ENCODE measurements at regions not wholly inside any gene's neighbourhood (a gene's known extent, or its start where the extent isn't known, plus 50 kb on each side); places are given as distances from the start of the nearest gene placed in this dataset.
A peak's percentile ranks its signal among the peaks of the same experiment; 100 is the strongest.
"Not testable (repeated sequence)": the region's sequence is repeated elsewhere in the genome, so short reads cannot be mapped to it uniquely, and the experiment has no call there.

DNA sequence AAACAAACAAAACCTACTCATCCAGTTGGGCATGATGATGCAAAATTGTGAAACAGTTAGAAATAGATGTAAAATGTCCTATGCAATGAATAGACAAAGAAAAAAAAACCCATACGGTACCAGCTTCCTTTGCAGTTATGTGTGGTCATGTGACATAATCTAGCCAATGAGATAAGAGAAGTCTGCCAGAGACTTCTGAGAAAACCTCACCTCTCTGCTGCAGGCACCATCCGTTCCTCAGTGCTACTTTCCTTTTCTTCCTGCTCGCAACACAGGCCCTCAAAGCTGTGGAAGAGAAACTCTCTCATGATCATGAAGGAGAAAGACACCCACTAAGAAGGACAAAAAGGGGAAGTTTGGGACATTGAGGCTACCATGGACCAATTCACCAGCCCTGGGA lies 76.8 kb upstream of the CARD11 start:
- H3K27me3 ChIP-seq = no peaks in the 10 kb centered on the region
- no peaks in the 10 kb centered on the region for H3K36me3 ChIP-seq
- DNase-seq = no peak
- no peaks in the 10 kb centered on the region for H3K9me3 ChIP-seq
- H3K4me3 ChIP-seq = no peak overlapping the region

DNA sequence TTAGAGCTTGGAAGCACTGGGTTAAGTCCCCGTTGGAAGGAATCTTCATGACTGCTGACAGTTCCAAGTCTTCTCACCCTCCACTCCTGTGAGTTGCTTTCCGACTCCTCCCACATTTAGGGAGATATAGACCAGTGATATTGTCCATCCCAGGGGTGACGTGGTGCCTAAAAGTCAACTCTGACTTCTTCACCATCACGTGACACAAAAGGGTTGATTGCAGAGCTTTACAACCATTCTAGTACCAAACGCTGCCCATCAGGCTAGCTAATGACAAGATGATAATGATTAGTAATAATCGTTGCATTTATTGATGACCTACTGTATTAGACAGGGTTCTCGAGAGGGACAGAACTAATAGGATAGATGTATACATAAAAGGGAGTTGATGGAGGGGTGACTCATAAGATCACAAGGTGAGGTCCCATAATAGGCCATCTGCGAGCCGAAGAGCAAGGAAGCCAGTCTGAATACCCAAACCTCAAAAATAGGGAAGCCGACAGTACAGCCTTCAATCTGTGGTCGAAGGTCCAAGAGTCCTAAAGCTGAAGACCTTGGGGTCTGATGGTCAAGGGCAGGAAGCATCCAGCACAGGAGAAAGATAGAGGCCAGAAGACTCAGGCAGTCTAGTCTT lies 85.3 kb upstream of the CARD11 start:
- H3K9me3 ChIP-seq = no peaks in the 10 kb centered on the region
- H3K27me3 ChIP-seq = no peaks in the 10 kb centered on the region
- DNase-seq = no peak
- no peak overlapping the region for H3K4me3 ChIP-seq
- H3K36me3 ChIP-seq = no peaks in the 10 kb centered on the region

DNA sequence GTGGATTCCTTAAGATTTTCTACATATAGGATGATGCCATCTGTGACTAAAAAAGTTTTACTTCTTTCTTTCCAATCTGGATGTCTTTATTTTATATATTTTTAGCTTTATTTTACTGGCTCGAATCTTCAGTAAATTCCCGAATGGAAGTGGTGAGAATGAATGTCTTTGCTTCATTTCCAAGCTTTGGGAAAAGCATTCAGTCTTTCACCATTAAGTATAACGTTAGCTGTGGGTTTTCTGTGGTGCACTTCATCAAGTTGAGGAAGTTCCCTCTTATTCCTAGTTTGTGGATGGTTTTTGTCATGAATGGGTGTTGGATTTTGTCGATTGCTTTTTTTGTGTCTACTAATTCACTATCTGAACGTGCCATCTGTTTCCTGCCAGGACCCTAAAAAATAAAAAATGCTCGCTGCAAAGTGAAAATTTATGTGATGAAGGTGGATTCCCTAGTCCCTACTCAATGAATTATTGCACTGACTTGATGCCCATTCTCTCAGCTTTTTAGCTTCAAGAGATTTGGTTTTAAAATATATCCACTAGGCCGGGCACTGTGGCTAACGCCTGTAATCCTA lies 90.2 kb upstream of the CARD11 start:
- DNase-seq = no peak
- no peaks in the 10 kb centered on the region for H3K36me3 ChIP-seq
- H3K27me3 ChIP-seq = no peaks in the 10 kb centered on the region
- no peaks in the 10 kb centered on the region for H3K9me3 ChIP-seq
- no peak overlapping the region for H3K4me3 ChIP-seq

DNA sequence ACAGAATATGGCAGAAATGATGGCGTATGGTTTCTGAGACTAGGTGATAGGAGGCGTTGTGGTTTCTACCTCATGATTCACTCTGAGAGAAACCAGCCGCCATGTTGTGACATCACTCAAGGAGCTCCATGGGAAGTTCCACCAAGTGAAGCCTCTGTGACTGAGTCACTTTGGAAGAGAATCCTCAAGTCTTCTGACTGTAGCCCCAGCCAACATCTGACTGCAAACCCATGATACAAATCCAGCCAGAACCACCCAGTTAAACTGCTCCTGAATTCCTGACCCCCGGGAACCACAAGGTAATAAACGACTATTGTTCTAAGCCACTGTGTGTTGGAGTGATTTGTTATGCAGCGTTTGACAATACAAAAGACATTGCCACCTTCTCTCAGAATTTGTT lies 91.1 kb upstream of the CARD11 start:
- H3K9me3 ChIP-seq = no peaks in the 10 kb centered on the region
- no peak overlapping the region for H3K4me3 ChIP-seq
- no peaks in the 10 kb centered on the region for H3K27me3 ChIP-seq
- H3K36me3 ChIP-seq = no peaks in the 10 kb centered on the region
- no peak for DNase-seq

DNA sequence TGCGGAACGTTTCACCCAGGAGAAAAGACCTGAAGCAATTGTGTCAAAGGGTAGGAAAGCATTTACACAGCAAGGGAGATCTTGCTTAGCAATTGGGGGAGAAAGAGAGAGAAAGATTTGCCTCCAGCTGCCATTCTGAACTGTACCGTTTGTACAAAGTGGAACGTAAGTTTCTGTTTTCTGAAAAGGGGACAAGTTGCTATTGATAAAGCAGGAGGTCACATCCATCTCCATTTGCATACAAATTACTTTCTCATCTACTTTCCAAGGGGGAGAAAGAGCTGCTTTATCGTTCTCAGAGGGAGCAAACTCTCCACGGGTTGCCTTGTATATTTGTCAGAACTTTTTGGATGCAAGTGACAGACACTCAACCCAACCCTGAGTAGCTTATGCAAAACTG lies 92.0 kb upstream of the CARD11 start:
- H3K36me3 ChIP-seq = no peaks in the 10 kb centered on the region
- DNase-seq = no peak
- H3K27me3 ChIP-seq = no peaks in the 10 kb centered on the region
- no peak overlapping the region for H3K4me3 ChIP-seq
- no peaks in the 10 kb centered on the region for H3K9me3 ChIP-seq

DNA sequence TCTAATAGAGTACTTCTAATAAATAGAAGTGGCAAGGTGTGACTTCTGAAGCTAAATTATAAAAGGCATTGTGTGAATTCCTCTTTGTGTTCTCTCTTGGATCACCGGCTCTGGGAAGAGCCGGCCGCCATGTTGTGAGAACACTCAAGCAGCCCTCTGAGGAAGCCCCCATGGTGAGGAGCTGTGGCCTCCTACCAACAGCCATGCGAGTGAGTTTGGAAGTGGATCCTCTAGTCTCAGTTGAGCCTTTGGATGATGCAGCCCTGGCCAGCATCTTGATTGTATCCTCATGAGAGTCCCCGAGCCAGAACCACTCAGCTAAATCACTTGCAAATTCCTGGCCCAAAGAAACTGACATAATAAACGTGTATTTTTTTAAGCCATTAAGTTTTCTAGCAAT lies 94.5 kb upstream of the CARD11 start:
- no peak overlapping the region for H3K4me3 ChIP-seq
- H3K27me3 ChIP-seq = no peaks in the 10 kb centered on the region
- H3K9me3 ChIP-seq = no peaks in the 10 kb centered on the region
- no peak for DNase-seq
- H3K36me3 ChIP-seq = no peaks in the 10 kb centered on the region

DNA sequence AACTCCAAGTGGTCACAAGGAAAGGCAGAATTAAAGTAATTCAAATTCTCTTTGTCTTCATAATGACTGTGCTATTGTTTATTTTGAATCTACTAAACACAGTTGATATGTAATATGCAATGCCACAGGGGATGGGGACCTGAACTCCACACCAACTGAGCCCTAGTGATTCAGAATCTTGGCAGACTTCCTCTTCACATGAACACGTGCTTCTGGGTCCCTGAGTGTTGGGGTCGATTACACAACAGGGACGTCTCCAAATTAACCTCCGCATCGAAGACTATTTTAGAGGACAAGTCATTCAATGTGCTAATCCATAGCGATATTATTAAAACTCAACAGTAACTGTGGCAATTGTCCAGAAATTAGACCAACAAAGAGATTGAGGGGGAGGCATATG lies 95.3 kb upstream of the CARD11 start:
- Histone ChIP-seq H3K4me3 (no peak overlapping the region), H3K36me3 (no peaks in the 10 kb centered on the region), H3K9me3 (no peaks in the 10 kb centered on the region), H3K27me3 (no peaks in the 10 kb centered on the region)
- no peak for DNase-seq

DNA sequence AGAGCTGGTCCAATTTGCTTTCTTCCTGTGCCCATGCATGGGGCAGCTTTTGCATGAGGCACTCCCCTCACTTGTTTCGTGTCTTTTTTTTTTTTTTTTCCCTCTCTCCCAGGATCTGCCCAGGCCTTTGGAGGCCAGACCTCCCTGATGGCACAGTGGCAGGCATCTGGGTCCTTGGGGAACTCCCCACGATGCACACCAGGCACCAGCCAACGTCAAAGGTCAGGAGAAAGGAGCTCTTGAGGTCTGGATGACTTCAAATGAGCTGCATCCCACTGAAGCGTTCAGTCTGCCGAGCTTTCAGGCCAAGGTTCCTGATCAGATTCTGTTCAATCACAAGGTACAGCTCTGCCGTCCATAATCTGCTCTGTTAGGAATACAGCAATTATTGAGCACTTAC lies 97.2 kb upstream of the CARD11 start:
- DNase-seq = no peak
- Histone ChIP-seq H3K27me3 (no peaks in the 10 kb centered on the region), H3K36me3 (no peaks in the 10 kb centered on the region), H3K4me3 (no peak overlapping the region), H3K9me3 (no peaks in the 10 kb centered on the region)

DNA sequence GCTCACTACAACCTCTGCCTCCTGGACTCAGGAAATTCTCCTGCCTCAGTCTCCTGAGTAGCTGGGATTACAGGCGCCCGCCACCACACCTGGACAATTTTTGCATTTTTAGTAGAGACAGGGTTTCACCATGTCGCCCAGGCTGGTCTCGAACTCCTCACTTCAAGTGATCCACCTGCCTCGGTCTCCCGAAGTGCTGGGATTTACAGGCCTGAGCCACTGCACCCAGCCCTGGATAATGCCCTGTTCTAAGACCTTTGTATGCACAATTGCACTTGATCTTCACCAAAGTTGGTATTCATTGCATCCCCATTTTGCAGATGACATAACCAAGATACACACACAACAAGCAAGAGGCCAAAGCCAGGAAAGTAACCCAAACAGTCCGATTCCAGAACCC lies 97.7 kb upstream of the CARD11 start:
- Histone ChIP-seq H3K27me3 (no peaks in the 10 kb centered on the region), H3K9me3 (no peaks in the 10 kb centered on the region), H3K4me3 (no peak overlapping the region), H3K36me3 (no peaks in the 10 kb centered on the region)
- no peak for DNase-seq

DNA sequence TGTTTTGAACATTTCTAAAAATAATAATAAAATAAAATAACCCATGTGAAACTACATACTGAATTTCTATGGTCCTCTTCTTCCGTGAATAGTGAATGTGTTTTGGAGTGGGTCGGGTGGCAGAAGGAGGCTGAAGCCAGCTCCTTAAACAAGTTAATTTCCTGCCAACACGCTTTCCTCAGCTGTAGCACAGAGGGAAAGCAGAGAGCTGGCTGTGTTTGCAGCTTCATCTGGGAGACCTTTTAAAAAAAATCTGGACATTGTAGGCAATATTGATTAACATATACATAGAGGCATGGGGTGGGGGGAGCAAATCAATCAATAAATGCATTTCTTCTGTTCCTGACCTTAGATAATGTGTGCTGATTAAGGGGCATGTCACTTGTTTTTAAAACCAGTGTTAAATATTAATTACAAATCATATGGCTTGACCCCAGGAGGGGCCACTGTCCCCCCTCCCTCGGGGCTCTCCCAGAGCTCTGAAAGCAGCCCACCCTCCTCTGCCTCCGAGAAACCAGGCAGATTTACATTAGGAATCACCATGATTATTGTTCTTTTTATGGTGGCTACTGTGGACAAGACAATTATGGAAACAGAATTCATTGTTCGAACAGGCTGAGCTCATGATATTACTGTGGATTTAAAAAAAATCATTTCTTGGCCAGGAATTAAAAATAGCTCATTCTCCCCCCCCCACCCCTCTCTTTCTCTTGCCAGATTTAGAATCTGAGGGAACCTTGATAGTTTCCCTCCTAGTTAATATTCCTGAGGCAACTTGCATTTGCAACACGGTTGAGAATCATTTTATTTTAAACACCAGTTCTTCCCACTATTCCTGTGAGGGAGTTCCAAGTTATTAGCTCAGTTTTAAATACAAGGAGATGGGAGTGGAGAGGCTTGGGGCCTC lies 100.5 kb upstream of the CARD11 start:
- no peak overlapping the region for H3K4me3 ChIP-seq
- H3K36me3 ChIP-seq = no peaks in the 10 kb centered on the region
- DNase-seq = no peak
- H3K27me3 ChIP-seq = no peaks in the 10 kb centered on the region
- H3K9me3 ChIP-seq = no peaks in the 10 kb centered on the region

DNA sequence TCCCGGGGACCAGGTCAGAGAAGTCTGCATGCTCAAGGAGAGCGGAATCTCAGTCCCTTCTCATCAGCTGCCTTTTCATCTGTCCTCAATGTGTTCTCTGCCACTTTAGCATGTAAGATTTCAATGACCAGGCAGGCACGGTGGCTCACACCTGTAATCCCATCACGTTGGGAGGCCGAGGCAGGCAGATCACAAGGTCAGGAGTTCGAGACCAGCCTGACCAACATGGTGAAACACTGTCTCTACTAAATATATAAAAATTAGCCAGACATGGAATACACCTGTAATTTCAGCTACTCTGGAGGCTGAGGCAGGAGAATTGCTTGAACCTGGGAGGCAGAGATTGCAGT lies 101.1 kb upstream of the CARD11 start:
- not testable (repeated sequence) for H3K27me3 ChIP-seq, H3K36me3 ChIP-seq, H3K9me3 ChIP-seq, DNase-seq, H3K4me3 ChIP-seq

DNA sequence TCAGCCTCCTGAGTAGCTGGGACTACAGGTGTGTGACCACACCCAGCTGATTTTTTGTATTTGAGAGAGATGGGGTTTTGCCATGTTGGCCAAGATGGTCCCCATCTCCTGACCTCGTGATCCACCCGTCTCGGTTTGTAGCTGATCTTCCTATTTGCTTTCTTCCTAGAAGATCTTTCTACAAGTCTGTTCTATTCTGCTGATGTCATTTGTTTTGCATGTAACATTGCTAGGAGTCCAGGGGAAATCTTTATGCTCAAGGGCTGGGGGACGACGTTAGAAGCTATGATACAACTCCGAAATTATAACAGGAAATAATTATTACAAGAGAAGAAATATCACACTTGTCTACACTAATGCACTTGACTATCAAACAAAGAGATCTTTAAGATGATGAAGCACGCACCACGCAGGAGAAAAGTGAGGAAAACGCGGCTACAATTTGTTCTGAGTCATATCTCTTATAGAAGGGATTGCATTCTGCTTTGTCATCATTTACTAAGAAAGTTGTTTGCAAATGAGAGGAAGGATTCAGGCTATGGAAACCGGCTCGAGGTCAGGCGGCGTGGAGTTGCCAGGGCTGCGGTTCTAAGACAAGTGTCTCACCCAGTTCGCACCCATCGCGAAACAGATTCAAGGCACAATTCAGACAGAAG lies 103.0 kb upstream of the CARD11 start:
- no peaks in the 10 kb centered on the region for H3K36me3 ChIP-seq
- no peak overlapping the region for H3K4me3 ChIP-seq
- peak; percentile 44 for DNase-seq
- peaks cover 3% of the 10 kb centered on the region; the same call in 1 of the 2 replicates for H3K27me3 ChIP-seq
- no peaks in the 10 kb centered on the region for H3K9me3 ChIP-seq

DNA sequence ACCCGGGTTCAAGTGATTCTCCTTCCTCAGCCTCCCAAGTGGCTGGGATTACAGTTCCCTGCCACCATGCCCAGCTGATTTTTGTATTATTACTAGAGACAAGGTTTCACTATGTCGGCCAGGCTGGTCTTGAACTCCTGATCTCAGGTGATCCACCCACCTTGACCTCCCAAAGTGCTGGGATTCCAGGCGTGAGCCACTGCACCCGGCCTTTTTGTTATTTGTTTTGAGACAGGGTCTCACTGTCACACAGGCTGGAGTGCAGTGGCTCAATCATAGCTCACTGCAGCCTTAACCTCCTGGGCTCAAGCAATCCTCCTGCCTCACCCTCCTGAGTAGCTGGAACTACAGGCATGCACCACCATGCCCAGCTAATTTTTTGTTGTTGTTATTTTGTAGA lies 104.8 kb upstream of the CARD11 start:
- not testable (repeated sequence) for H3K9me3 ChIP-seq, H3K4me3 ChIP-seq, DNase-seq, H3K36me3 ChIP-seq, H3K27me3 ChIP-seq

DNA sequence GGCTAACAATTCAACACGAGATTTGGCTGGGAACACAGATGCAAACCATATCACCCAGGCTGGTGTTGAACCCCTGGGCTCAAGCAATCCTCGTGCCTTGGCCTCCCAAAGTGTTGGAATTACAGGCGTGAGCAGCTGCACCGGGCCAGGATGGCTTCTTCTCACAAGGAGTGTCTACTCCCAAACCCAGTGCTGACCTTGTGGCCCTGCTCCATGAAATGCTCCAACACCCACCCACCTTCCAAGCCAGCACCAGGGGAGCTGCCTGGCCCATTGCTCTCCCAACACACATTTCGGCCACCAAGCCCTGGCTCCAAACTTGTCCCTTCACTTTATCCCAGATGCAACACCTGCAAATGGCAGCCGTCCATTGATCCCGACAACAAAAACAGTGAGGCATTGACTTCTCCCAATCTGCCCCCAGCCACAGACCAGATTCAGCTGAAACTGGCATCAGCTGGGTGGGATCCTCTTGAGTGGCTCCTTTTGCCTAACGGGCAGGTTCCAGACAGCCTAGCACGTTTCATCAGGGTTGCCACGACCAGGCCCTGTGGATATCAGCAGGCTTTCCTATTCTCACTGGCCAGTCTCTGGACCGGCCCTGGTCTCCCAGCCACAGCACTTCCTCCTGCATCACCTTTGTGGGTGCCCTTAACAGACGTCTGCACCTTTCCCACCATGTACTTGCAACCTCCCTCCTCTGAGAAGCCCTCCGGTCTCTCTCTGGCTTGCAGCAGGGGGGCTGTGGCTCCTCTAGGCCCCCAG lies 105.7 kb upstream of the CARD11 start:
- no peak for DNase-seq
- no peaks in the 10 kb centered on the region for H3K9me3 ChIP-seq
- H3K4me3 ChIP-seq = no peak overlapping the region
- no peaks in the 10 kb centered on the region for H3K36me3 ChIP-seq
- peaks cover 4% of the 10 kb centered on the region; the same call in 1 of the 2 replicates for H3K27me3 ChIP-seq

DNA sequence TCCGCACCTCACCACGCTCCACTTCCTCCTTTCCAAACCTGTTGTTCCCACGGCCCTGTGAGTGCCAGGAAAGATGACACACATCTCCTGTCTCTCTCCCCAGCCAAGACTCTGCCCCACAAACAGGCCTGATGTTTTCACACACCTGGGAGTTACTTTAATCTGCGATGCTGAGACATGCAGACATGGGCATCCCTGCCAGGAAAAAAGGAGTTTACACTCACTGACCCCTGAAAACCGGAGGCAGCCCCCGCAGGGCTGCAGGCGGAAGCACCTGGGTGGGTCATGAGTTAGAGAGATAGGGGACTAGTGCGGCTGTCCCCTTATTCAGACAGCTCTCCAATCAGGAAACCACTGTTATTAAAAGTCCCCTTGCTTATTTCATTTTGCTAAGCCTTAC lies 106.4 kb upstream of the CARD11 start:
- Histone ChIP-seq H3K36me3 (no peaks in the 10 kb centered on the region), H3K4me3 (no peak overlapping the region), H3K9me3 (no peaks in the 10 kb centered on the region), H3K27me3 (peaks cover 4% of the 10 kb centered on the region; the same call in 1 of the 2 replicates)
- DNase-seq = no peak

DNA sequence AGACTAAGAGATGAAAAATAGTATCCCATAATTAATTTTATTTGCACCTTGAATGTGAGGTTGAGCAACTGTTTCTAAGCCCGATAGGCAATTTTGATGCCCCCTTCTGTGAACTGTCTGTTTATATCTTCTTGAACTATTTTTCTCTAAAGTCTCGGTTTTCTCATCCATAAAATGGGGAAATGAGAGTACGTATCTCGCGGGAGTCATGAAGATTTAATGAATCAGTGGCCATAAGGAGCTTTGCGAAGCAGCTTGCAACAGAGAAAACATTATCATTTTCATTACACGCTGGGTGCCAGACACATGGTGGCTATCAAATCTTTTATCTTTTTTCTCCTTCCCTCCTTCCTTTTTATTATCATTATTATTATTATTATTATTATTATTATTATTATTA lies 108.1 kb upstream of the CARD11 start:
- no peaks in the 10 kb centered on the region for H3K9me3 ChIP-seq
- H3K4me3 ChIP-seq = no peak overlapping the region
- H3K36me3 ChIP-seq = no peaks in the 10 kb centered on the region
- H3K27me3 ChIP-seq = peaks cover 4% of the 10 kb centered on the region; the same call in 1 of the 2 replicates
- no peak for DNase-seq

DNA sequence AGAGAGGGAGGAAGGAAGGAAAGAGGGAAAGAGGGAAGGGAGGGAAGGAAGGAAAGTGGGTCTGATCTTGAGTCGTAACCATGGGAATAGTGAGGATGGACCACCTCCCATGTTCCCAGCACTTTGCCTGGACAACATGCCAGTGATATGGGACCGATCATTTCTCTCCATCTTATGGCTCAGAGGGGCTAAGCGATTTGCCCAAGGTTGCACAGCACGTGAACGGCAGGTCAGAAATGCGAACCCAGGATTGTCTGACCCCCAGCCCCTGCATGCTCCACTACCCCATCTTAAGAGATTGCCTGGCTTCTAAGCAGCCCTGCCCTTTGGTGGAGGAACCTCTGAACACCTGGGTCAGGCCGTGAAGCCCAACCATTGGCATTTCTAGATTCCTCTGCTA lies 109.0 kb upstream of the CARD11 start:
- Histone ChIP-seq H3K4me3 (no peak overlapping the region), H3K27me3 (peaks cover 4% of the 10 kb centered on the region; the same call in 1 of the 2 replicates), H3K36me3 (no peaks in the 10 kb centered on the region), H3K9me3 (no peaks in the 10 kb centered on the region)
- no peak for DNase-seq

Measured in MG63 (cell line).